MV-4-11 (cell line): ENCODE measurements at regions not wholly inside any gene's neighbourhood (a gene's known extent, or its start where the extent isn't known, plus 50 kb on each side); places are given as distances from the start of the nearest gene placed in this dataset.
"Not testable (repeated sequence)": the region's sequence is repeated elsewhere in the genome, so short reads cannot be mapped to it uniquely, and the experiment has no call there.

Experiments used
- DNase-seq: peaks from one replicate; lab custom pipeline; 2025; lab: John Stamatoyannopoulos, UW

DNA sequence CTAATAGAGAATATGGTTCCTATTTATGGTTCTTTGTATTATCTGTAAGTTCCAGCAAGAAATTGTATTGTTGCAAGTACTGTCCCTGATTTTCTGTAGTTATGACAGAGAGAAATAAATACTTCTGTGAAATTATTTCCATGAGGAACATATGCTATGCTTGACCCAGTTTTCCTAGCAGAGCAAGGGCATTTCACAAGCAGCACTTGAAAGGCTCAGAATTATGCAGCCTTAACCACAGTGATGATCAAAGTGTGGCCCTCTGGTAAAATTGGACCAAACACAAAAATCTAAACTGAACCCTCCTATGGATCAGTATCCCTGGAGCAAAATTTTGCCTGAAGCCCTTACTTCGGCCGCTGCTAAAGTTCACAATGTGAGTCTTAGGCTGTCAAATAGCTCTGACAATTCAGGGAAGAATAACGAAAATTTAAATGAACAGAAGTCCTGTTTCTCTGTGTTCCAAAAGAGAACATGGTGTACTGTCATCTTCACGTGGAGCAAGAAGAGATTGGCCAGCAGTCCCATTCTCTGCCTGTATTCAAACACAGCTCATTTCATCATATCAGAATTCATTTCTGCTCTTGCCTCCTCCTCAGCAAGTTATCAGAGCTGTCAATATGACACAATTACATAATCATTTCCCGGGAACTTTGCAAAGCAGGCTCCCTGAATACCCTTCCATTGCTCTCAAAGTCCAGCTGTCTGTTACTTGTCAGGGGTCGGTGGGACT, 471.9 kb downstream of the RPS29 start:
- no peak for DNase-seq

DNA sequence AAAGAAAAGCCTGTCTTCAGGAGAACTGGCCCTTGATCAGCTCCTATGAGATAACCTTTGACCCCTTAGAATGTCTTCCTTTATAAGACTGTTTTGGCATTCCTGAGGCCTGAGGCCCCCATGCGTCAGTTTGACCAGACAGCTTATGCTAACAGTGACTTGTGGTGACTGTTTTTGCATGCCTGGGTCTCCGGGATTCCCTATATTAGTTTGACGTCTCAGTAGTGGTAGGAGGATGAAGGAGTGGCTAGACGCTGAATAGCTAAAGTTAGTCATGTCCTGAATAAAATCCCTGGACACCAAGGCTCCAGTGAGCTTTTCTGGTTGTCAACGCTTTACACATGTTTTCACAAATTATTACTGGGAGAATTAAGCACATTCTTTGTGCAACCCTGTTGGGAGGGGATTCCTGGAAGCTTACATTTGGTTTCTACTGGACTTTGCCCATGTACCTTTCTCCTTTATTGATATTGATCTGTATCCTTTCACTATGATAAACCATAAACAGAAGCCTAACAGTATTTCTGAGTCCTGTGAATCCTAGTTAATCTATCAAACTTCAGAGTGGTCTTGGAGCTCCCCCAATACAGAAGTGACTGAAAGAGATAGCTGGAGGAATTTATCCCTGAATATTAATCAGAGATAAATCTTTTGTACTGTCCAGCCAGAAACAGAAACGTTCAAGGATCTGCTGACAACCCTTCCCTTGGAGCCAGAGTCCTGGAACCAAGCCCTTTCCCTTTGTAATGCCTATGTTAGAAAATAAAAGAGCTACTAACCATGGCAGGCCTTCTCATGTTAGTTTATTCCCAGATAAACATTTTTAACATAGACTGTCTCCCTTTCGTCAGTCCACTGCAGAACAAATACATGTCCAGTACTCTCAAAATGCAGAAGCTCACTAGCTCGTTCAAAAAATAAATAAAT, 479.2 kb downstream of the RPS29 start:
- no peak for DNase-seq

GRCh38 chr14:49105956-49106355, 480.2 kb downstream of the RPS29 start:
- DNase-seq, result no peak

DNA sequence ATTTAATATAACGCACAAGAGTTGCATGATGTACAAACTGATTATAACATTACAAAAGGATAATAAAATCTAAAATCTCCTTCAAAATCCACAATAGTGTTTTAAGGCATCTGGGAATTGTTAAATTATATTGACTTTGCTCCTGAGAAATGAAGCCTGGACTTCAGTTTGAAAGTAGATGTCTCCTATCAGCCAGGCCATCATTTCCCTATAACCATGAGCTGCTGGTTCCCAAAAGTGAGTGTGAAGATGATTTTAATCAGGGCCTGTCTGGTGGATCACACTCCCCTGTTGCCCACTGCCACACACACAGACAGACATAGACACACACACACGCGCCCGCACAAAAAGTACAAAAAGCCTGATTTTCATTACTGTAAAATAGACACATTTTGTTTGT, 480.7 kb downstream of the RPS29 start:
- DNase-seq, result no peak

DNA sequence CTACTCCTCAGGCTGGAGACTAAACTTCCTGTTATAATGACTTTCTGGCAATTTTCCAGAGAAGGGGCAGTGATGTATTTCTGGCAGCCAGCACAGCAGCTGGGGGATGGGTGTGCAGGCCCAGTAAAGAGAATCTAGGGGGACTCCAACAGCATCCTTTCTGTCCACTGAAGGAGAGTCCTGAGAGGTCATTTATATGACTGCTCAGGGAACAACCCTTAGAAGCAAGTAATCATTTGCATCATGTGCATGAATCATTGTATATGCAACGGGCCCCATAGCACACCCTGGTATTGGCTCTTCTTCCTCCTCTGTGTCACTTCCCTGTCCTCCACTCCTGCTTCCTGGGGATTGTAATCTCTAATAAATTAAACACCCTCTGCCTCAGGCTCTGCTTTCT, 493.8 kb downstream of the RPS29 start:
- no peak for DNase-seq

DNA sequence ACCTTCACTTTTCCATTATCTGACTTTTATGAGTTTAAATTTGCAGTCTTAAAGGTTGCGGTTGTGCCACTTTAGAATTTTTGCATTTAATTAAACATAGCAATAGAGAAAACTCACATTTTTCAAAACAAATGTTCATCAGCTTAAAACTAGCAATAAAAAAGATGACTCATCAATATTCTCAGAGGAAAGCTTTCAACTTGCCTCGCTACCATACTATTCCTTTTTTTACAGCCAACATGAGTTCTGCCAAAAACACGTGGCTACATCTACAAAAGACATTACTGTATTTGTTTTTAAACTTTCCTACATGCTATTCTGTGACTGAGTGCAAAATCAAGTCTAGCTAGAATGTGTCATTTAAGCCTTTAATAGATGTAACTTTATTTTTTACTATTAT, 497.1 kb downstream of the RPS29 start:
- no peak for DNase-seq

DNA sequence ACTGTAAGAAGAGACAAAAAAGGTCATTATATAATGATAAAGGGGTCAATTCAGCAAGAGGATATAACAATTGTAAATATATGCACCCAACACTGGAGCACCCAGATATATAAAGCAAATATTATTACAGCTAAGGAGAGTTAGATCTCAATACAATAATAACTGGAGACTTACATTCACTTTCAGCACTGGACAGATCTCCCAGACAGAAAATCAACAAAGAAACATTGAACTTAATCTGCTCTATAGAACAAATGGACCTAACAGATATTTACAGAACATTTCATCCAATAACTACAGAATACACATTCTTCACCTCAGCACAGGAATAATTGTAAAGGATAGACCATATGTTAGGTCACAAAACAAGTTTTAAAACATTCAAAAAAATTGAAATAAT, 512.9 kb downstream of the RPS29 start:
- not testable (repeated sequence) for DNase-seq

DNA sequence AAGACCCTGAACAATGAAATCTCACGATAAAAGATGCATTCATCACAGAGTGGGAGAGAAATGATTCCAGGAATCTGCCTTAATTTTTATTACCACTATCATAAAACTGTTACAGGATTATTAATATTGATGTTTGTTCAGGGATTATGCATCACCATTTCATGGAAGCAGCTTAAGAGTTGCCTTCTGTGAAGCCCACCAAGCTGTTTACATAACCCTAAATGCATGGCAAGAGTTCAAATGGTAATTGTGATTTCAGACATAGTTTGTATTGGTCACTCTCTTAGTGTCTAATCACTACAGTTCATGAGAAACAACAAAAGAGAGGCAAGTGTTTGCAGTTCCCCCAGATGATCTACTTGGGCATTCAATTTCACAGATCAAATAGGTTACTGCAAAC, 527.7 kb downstream of the RPS29 start:
- DNase-seq, result no peak

GRCh38 chr14:49057838-49058510, 528.2 kb downstream of the RPS29 start:
- no peak for DNase-seq

DNA sequence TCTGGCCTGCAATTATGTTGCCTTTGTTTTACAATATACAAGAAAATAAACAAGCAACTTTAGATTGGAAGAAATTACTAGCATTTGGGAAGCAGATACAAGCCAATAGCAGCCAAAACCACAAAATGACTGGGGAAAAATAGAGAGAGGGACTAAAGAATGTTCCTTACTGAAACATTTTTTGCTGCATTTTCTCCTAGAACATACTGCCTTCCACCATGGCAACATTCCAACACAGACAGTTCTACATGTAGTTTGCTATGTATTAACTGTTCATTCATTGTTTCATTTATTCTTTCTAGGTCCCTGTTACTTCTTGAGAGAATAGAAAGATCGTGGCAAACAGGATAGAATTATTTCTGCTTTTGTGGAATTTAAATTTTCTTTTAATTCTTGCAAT, 530.2 kb downstream of the RPS29 start:
- no peak for DNase-seq

- DNase-seq, result no peak
Observed at GRCh38 chr14:49052521-49052920, 533.7 kb downstream of the RPS29 start.

DNA sequence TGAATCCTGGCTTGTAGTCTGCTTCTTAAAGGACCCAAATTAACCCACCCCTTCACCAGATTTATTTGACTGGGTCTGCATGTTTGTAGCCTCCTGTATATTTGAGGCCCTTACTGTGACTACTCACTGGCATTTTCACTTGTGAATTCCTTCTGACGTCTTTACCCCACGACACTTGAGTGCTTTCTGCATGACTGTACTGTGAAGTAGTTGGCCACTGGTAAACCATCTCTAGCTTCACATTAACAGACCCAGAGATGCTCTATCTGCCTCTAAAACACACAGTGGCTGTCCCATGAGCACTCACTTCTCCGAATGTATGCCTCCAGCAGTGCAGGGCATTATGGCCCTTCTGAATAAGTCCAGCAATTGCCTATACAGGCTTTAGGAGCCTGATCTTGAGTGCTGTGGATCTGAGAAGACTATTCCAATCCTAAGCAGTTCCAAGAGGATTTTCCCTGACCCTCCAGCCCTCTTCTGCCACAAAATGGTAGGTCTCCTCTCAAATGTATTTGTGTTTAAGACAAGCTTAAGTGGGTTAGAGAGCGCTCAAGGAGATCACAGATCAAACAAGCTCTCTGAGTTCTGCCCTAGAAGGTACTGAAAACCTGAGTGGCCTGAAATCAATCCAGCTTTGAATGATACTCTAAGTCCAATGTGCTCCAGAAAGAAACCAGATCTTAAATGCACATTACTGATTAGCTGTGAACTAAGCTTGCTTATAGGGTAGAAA, 534.7 kb downstream of the RPS29 start:
- no peak for DNase-seq

DNA sequence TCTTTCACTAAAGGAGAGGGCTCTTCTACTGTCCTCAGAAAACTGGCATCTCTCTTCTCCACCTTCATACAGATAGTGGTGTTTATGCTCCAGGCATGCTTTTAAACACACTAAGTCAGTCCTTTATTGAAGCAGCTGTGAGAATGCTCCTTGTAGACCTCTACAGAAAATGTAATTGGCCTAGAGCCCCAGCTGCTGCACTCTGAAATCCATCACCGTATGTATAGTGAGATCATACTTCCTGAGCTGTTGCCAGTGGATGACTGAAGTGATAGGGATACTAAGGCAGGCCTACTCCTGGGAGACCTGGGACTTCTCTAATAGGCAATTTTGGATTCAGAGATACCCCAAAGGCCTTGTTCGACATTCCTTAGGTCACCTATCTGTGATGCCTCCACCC, 535.4 kb downstream of the RPS29 start:
- no peak for DNase-seq

DNA sequence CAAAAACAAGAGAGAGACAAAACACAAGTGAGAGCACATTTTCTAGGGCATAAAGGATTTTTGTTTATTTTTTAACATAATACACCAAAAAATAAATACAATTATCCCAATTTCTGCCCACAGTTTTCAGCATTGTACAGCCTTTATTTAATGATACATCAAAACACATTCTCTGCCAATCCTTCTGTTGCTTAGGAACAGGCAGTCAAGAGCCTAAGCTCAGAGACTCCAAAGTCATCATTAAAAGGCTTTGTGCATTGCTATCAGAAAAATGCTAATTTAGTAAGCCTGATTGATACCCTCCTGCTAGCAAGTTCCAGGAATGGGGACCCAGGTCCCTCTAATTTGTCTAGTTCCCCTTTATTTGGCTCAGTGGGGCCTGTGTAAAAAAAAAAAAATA, 536.5 kb downstream of the RPS29 start:
- DNase-seq, result no peak

DNA sequence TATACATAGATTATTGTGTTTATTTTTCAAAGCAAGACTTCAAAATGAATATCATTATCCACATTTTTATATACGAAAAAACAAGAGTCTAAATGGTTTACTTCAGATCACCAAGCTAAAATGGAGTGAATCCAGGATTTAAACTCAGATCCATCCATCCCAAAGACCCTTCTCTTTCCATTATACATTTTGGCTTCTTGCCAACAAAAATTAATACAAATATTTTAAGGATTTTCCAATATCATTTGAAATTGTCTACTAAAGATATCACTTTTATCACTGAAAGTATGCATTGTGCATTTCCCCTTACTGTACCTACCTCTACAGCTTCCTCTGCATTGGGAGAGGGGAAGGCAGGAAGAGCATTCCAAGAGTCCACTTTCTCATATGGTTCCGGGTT, 541.2 kb downstream of the RPS29 start:
- no peak for DNase-seq

DNA sequence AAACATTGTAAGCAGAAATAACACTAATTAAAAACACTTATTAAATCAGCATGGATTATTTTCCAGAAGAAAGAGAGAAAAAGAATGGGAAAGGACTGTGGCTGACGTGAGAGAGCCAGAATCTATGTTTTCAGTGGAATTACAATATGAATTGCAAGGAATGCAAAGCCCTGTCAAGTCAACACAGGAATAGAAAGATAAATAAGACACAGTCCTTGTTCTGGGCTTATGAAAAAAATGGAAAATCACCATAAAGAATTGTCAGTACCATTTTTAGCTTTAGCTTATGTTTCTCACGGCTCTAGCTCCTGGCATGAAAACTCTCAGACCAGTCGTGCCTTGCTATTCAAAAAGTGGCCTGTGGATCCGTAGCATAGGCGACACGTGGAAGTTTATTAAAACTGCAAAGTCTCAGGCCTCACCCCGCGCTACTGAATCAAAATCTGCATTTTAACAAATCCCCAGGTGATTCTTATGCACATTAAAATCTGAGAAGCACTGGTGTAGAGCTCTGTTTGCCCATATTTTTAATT, 549.1 kb downstream of the RPS29 start:
- DNase-seq, result no peak

GRCh38 chr14:49036266-49036665, 549.9 kb downstream of the RPS29 start:
- DNase-seq, result no peak

- no peak for DNase-seq
Observed at GRCh38 chr14:49033131-49033530, 553.0 kb downstream of the RPS29 start.

GRCh38 chr14:49031710-49032109, 554.5 kb downstream of the RPS29 start:
- not testable (repeated sequence) for DNase-seq

DNA sequence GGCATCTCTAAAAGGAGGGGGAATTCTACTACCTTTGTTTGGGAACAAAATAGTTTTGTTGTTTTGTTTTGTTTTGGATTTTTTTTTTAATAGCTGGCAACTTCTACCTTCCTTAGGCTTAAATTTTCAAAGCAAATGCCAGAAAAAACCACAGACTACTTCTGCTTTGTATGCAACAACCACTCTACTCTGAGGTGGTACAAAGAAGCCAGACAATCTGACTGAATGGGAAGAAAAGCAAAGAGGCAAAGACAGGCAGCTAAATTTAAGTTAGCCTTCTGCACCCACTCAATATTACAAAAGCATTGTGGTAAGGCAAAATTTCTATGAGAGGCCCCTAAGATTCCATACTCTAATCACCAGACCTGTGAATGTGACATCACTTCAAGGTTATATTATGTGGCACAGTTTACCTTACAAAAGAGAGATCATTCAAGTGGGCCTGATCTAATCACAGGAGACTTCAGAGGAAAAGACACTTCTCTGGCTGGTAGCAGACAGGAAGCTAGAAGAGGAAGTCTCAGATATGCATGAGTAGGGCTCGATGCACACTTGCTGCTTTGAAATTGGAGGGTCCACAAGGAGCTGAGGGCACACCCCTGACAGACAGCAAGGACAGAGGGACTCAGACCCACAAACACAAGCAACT, 566.6 kb downstream of the RPS29 start:
- peak; percentile 5 for DNase-seq

- DNase-seq, result no peak
Observed at GRCh38 chr14:49017447-49017846, 568.7 kb downstream of the RPS29 start.
